ENCODE measurements at regions not wholly inside any gene's neighbourhood (a gene's known extent, or its start where the extent isn't known, plus 50 kb on each side); places are given as distances from the start of the nearest gene placed in this dataset.

DNA sequence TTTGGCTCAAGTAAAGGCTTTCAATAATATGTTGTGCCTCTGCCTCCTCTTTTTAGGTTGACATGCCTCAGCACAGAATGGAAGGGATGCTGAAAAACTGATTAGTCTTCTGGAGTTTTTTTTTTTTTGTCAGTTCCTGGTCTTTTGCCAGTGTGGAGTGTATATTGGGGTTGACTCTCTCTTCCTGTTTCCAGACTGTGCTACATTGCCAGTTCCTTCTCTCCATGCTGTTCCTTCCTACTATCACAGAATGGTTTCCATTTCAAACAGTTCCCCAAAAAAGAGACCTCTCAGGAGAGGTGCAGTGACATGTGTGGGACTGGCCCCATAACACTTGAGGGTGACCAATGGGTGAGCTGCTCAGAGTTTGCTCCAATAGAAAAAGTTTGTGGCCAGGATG lies 101.7 kb upstream of the ETV3 start:
- Histone ChIP-seq H3K4me3 (no peak overlapping the region), H3K27me3 (no peaks in the 10 kb centered on the region), H3K27ac (no peak overlapping the region), H3K9me3 (no peaks in the 10 kb centered on the region), H3K36me3 (no peaks in the 10 kb centered on the region), H3K4me1 (ENCODE audit: insufficient read depth) (no peaks in the 10 kb centered on the region)
- no peak for DNase-seq
- intact Hi-C loops (cut with DNase I): no loop called here
- TF ChIP-seq EP300 (IDR thresholded peaks at IDR 0.05) (no peak), POLR2A (IDR thresholded peaks at IDR 0.05) (no peak)
- TF ChIP-seq, protein P1, sequence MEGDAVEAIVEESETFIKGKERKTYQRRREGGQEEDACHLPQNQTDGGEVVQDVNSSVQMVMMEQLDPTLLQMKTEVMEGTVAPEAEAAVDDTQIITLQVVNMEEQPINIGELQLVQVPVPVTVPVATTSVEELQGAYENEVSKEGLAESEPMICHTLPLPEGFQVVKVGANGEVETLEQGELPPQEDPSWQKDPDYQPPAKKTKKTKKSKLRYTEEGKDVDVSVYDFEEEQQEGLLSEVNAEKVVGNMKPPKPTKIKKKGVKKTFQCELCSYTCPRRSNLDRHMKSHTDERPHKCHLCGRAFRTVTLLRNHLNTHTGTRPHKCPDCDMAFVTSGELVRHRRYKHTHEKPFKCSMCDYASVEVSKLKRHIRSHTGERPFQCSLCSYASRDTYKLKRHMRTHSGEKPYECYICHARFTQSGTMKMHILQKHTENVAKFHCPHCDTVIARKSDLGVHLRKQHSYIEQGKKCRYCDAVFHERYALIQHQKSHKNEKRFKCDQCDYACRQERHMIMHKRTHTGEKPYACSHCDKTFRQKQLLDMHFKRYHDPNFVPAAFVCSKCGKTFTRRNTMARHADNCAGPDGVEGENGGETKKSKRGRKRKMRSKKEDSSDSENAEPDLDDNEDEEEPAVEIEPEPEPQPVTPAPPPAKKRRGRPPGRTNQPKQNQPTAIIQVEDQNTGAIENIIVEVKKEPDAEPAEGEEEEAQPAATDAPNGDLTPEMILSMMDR (IDR thresholded peaks at IDR 0.05): no peak

DNA sequence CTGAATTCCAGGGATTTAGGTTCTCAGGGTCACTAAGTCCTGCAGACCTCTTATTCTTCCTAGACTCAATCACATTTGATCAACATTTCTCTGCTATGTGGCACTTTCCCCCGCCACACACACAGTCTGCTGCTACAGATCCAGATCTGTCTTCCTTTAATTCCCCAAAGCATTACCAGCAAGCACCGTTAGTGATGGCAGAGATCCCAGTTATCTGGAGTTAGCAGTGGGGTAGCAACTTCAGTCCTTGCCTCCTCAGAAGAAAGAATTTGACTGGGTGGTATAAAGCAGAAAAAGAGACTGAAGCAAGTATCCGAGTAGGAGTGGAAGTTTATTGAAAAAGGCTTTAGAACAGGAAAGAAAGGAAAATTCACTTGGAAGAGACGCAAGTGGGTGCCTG lies 100.4 kb upstream of the ETV3 start:
- 52 to 55% (median 52%) methylated on average over 4 of the region's 4 CpGs for WGBS, 3 donors
- Histone ChIP-seq H3K4me1 (ENCODE audit: insufficient read depth) (no peaks in the 10 kb centered on the region), H3K4me3 (no peak overlapping the region), H3K9me3 (no peaks in the 10 kb centered on the region), H3K27ac (no peak overlapping the region), H3K36me3 (no peaks in the 10 kb centered on the region), H3K27me3 (no peaks in the 10 kb centered on the region)
- TF ChIP-seq EP300 (IDR thresholded peaks at IDR 0.05) (no peak), POLR2A (IDR thresholded peaks at IDR 0.05) (no peak)
- TF ChIP-seq, protein P1 (IDR thresholded peaks at IDR 0.05): no peak
- intact Hi-C loops (cut with DNase I): no loop called here
- no peak for DNase-seq

DNA sequence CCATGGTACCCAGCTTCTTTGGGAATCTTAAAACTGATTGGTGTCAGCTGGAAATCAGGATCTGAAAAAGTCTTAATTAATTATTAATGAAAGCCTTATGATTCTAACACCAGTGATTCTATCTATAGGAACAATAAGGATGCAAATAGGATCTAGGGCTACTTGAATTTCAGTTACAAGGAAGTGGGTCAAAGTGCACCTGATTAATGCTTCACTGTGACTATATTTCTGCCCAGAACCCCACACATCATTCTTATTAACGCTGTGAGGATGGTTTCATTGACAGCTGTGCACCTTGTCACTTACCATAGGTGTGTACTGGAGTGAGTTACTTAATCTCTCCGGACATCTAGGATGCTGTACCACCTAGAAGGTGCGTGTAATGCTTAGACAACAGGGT lies 99.8 kb upstream of the ETV3 start:
- Histone ChIP-seq H3K4me3 (no peak overlapping the region), H3K4me1 (ENCODE audit: insufficient read depth) (no peaks in the 10 kb centered on the region), H3K27ac (no peak overlapping the region), H3K9me3 (no peaks in the 10 kb centered on the region), H3K27me3 (no peaks in the 10 kb centered on the region), H3K36me3 (no peaks in the 10 kb centered on the region)
- no peak for DNase-seq
- intact Hi-C loops (cut with DNase I): no loop called here
- TF ChIP-seq POLR2A (IDR thresholded peaks at IDR 0.05): no peak
- no peak for TF ChIP-seq EP300 (IDR thresholded peaks at IDR 0.05)
- TF ChIP-seq, protein P1 (IDR thresholded peaks at IDR 0.05): no peak
- 62 to 69% (median 66%) methylated on average over 3 of the region's 3 CpGs for WGBS, 3 donors

DNA sequence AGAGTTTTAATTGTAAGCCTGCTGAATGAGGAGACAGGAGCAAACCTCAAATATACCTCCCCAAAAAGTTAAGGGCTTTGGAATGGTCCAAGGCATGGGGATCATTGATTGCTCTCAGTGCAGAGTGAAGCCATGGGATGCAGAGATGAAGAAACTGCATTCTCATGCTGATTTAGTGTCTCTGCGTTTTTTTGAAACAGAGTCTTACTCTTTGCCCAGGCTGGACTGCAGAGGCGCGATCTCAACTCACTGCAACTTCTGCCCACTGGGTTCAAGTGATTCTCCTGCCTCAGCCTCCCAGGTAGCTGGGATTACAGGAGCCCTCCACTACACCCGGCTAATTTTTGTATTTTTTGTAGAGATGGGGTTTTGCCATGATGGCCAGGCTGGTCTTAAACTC lies 99.3 kb upstream of the ETV3 start:
- Histone ChIP-seq H3K4me1 (ENCODE audit: insufficient read depth) (no peaks in the 10 kb centered on the region), H3K27ac (no peak overlapping the region), H3K4me3 (no peak overlapping the region), H3K27me3 (no peaks in the 10 kb centered on the region), H3K36me3 (no peaks in the 10 kb centered on the region), H3K9me3 (no peaks in the 10 kb centered on the region)
- DNase-seq: no peak
- WGBS, 3 donors: 73 to 90% (median 83%) methylated on average over 4 of the region's 4 CpGs
- intact Hi-C loops (cut with DNase I): no loop called here
- TF ChIP-seq EP300 (IDR thresholded peaks at IDR 0.05) (no peak), POLR2A (IDR thresholded peaks at IDR 0.05) (no peak)
- TF ChIP-seq, protein P1 (IDR thresholded peaks at IDR 0.05): no peak

DNA sequence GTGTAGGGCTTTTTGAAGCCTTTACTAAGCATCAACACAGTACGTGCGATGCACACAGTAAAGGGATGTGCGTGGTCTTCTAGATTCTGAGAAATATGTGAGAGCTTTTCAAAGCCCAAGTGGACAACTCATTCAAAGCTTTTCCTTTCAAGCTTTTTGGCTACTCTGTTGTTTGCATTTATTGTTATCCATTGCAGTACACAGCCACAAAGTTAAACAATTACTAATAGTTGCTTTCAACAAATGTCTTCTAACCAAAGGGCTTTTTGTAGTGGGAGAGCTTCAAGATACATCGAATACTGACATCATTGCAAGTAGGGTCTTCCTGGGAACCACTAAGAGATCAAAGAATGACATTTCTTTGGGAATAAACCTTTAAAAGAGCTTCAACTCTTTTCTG lies 97.9 kb upstream of the ETV3 start:
- no peak for DNase-seq
- Histone ChIP-seq H3K9me3 (no peaks in the 10 kb centered on the region), H3K4me1 (ENCODE audit: insufficient read depth) (no peaks in the 10 kb centered on the region), H3K27ac (no peak overlapping the region), H3K4me3 (no peak overlapping the region), H3K27me3 (no peaks in the 10 kb centered on the region), H3K36me3 (no peaks in the 10 kb centered on the region)
- TF ChIP-seq POLR2A (IDR thresholded peaks at IDR 0.05) (no peak), EP300 (IDR thresholded peaks at IDR 0.05) (no peak)
- TF ChIP-seq, protein P1 (IDR thresholded peaks at IDR 0.05): no peak
- intact Hi-C loops (cut with DNase I): no loop called here
- WGBS, 3 donors: 80 to 90% (median 83%) methylated on average over 4 of the region's 4 CpGs
